Aorta (tissue), 5 donors: ENCODE measurements at regions not wholly inside any gene's neighbourhood (a gene's known extent, or its start where the extent isn't known, plus 50 kb on each side); places are given as distances from the start of the nearest gene placed in this dataset.
"Not testable (repeated sequence)": the region's sequence is repeated elsewhere in the genome, so short reads cannot be mapped to it uniquely, and the experiment has no call there.

Experiments used
- ATAC-seq: fragments of 200-7000 bp; cut with Tn5 transposase; one replicate; pipeline ENCODE4 v1.9.1; 2022; ENCODE audit warnings: moderate library complexity; ENCODE audit not compliant: low FRiP score
- DNase-seq, 2 donors: peaks; one replicate each; pipeline ENCODE4 v3.0.0-alpha.2; 2020
- H3K27ac ChIP-seq, 2 donors: one replicate each; pipeline ENCODE4 v1.5.1; 2013; ENCODE audit warnings: low read length in 2 of 2, mild to moderate bottlenecking in 2 of 2, moderate library complexity in 2 of 2, control low read depth in 1 of 2, inconsistent platforms in 1 of 2, low read depth in 1 of 2
- H3K27me3 ChIP-seq, 2 donors: one replicate each; pipeline ENCODE4 v1.6.1; 2013; ENCODE audit warnings: control low read depth in 1 of 2, low read length in 1 of 2, mild to moderate bottlenecking in 1 of 2, moderate library complexity in 1 of 2; ENCODE audit not compliant: insufficient read depth in 2 of 2, control insufficient read depth in 1 of 2
- H3K36me3 ChIP-seq, 2 donors: one replicate each; pipeline ENCODE4 v1.6.1; 2013; ENCODE audit warnings: control low read depth in 1 of 2, low read length in 1 of 2, mild to moderate bottlenecking in 1 of 2; ENCODE audit not compliant: insufficient read depth in 2 of 2, control insufficient read depth in 1 of 2
- H3K4me1 ChIP-seq, 2 donors: one replicate each; pipeline ENCODE4 v1.6.1; 2013; ENCODE audit warnings: low read length in 2 of 2, control low read depth in 1 of 2, mild to moderate bottlenecking in 1 of 2, moderate library complexity in 1 of 2; ENCODE audit not compliant: insufficient read depth in 2 of 2, control insufficient read depth in 1 of 2
- H3K4me3 ChIP-seq, 2 donors: one replicate each; pipeline ENCODE4 v1.5.1; 2013; ENCODE audit warnings: low read length in 2 of 2, control low read depth in 1 of 2, mild to moderate bottlenecking in 1 of 2
- H3K9me3 ChIP-seq: one replicate; pipeline ENCODE4 v1.6.1; 2013; ENCODE audit warnings: mild to moderate bottlenecking, low read length; ENCODE audit not compliant: control insufficient read depth
- WGBS, 2 donors: extraction: QIAGEN DNeasy Blood & Tissue Kit; methylation state at CpG; one replicate each; pipeline ENCODE4 v1.1.7; 2013; 5-methylcytosine and 5-hydroxymethylcytosine counted together
- intact Hi-C, 2 donors: fragments of 100-400 bp; cut with DNase I; formaldehyde crosslinking; loops; one replicate each; pipeline versions ENCODE4 v1.14.2 to v1.15.0; 2022
- donor health status: healthy with polysubstance abuse.
- donor health status: Bipolar disorder and iron deficiency.
- donor health status: DM: no; HTN: no; CAD: no.
- donor health status: DM: no; HTN: no; CAD: no.
- donor health status: DM: yes; HTN: yes; CAD: no.

- H3K4me1 ChIP-seq, H3K4me3 ChIP-seq, ATAC-seq, DNase-seq, H3K27ac ChIP-seq, intact Hi-C loops, H3K9me3 ChIP-seq, H3K27me3 ChIP-seq, H3K36me3 ChIP-seq: not testable (repeated sequence)
- 94 to 95% methylated on average over 6 of the region's 6 CpGs for WGBS, 2 donors
Measured at GRCh38 chr19:30944276-30944932, 404.8 kb downstream of the TSHZ3 start.

GRCh38 chr19:30943101-30943843 is 406.0 kb downstream of the TSHZ3 start:
- H3K27me3 ChIP-seq: no peaks in the 10 kb centered on the region
- intact Hi-C loops: no loop called here
- no peak overlapping the region for H3K4me3 ChIP-seq
- ATAC-seq: no peak
- no peaks in the 10 kb centered on the region for H3K4me1 ChIP-seq
- no peaks in the 10 kb centered on the region for H3K9me3 ChIP-seq
- no peak for DNase-seq
- 82% methylated on average over 13 of the region's 13 CpGs for WGBS, 2 donors
- H3K27ac ChIP-seq: no peak overlapping the region
- no peaks in the 10 kb centered on the region for H3K36me3 ChIP-seq

- Histone ChIP-seq H3K9me3 (no peaks in the 10 kb centered on the region), H3K4me3 (no peak overlapping the region), H3K27me3 (no peaks in the 10 kb centered on the region), H3K4me1 (no peaks in the 10 kb centered on the region), H3K36me3 (no peaks in the 10 kb centered on the region), H3K27ac (no peak overlapping the region)
- 35 to 38% methylated on average over 3 of the region's 3 CpGs for WGBS, 2 donors
- ATAC-seq (no peak), DNase-seq (no peak)
- intact Hi-C loops: no loop called here
Measured at GRCh38 chr19:30942636-30943035, 406.6 kb downstream of the TSHZ3 start.

- Histone ChIP-seq H3K36me3 (no peaks in the 10 kb centered on the region), H3K4me3 (no peak overlapping the region), H3K9me3 (no peaks in the 10 kb centered on the region), H3K27ac (no peak overlapping the region), H3K4me1 (no peaks in the 10 kb centered on the region), H3K27me3 (no peaks in the 10 kb centered on the region)
- DNase-seq (no peak), ATAC-seq (no peak)
- WGBS, 2 donors: 53 to 62% methylated on average over 3 of the region's 3 CpGs
- intact Hi-C loops: no loop called here
Measured at GRCh38 chr19:30941591-30941990, 407.6 kb downstream of the TSHZ3 start.

- H3K9me3 ChIP-seq: peaks cover 1% of the 10 kb centered on the region
- no peak for ATAC-seq
- no peak overlapping the region for H3K27ac ChIP-seq
- no peaks in the 10 kb centered on the region for H3K27me3 ChIP-seq
- no peak for DNase-seq
- 78 to 79% methylated on average over 5 of the region's 5 CpGs for WGBS, 2 donors
- no peaks in the 10 kb centered on the region for H3K4me1 ChIP-seq
- H3K4me3 ChIP-seq: no peak overlapping the region
- intact Hi-C loops: no loop called here
- no peaks in the 10 kb centered on the region for H3K36me3 ChIP-seq
Measured at GRCh38 chr19:30936276-30936675, 413.0 kb downstream of the TSHZ3 start.

- intact Hi-C loops: no loop called here
- H3K9me3 ChIP-seq: peaks cover 1% of the 10 kb centered on the region
- no peak overlapping the region for H3K27ac ChIP-seq
- ATAC-seq: no peak
- no peaks in the 10 kb centered on the region for H3K4me1 ChIP-seq
- no peak for DNase-seq
- H3K27me3 ChIP-seq: no peaks in the 10 kb centered on the region
- H3K4me3 ChIP-seq: no peak overlapping the region
- H3K36me3 ChIP-seq: no peaks in the 10 kb centered on the region
- WGBS, 2 donors: 20 to 25% methylated on average over 4 of the region's 4 CpGs
Measured at GRCh38 chr19:30935146-30935545, 414.1 kb downstream of the TSHZ3 start.

- H3K9me3 ChIP-seq, ATAC-seq, DNase-seq, H3K4me1 ChIP-seq, H3K4me3 ChIP-seq, intact Hi-C loops, H3K27ac ChIP-seq, H3K27me3 ChIP-seq, H3K36me3 ChIP-seq: not testable (repeated sequence)
- 77 to 80% methylated on average over 3 of the region's 3 CpGs for WGBS, 2 donors
Measured at GRCh38 chr19:30933454-30933853, 415.8 kb downstream of the TSHZ3 start.

- ATAC-seq: no peak
- 48 to 52% methylated on average over 3 of the region's 3 CpGs for WGBS, 2 donors
- Histone ChIP-seq H3K27ac (no peak overlapping the region), H3K9me3 (peaks cover 1% of the 10 kb centered on the region), H3K4me3 (no peak overlapping the region), H3K27me3 (no peaks in the 10 kb centered on the region), H3K36me3 (no peaks in the 10 kb centered on the region), H3K4me1 (no peaks in the 10 kb centered on the region)
- DNase-seq: no peak
- intact Hi-C loops: no loop called here
Measured at GRCh38 chr19:30932854-30933253, 416.4 kb downstream of the TSHZ3 start.
